GM23248 (cell line): ENCODE measurements at regions not wholly inside any gene's neighbourhood (a gene's known extent, or its start where the extent isn't known, plus 50 kb on each side); places are given as distances from the start of the nearest gene placed in this dataset.

Experiments used
- DNase-seq: peaks from one replicate; pipeline ENCODE4 v3.0.0-alpha.2; 2015
- H2AFZ ChIP-seq: fragments of 200-600 bp; sonication (generic); 2 replicates; pipeline ENCODE4 v1.6.1; 2016; ENCODE audit warnings: antibody characterized with exemption
- H3F3A ChIP-seq: fragments of 200-600 bp; sonication (generic); 2 replicates; pipeline ENCODE4 v1.6.1; 2016; ENCODE audit warnings: mild to moderate bottlenecking, antibody characterized with exemption, mixed run types; ENCODE audit not compliant: insufficient read depth
- H3K27ac ChIP-seq: fragments of 200-600 bp; sonication (generic); 2 replicates; pipeline ENCODE4 v1.5.1; 2016; ENCODE audit warnings: mild to moderate bottlenecking
- H3K27me3 ChIP-seq: fragments of 200-600 bp; sonication (generic); replicated peaks from 2 replicates; pipeline ENCODE4 v1.6.1; 2016; ENCODE audit warnings: mild to moderate bottlenecking; ENCODE audit not compliant: insufficient read depth
- H3K36me3 ChIP-seq: fragments of 200-600 bp; sonication (generic); 2 replicates; pipeline ENCODE4 v1.6.1; 2016; ENCODE audit warnings: low read depth, mild to moderate bottlenecking
- H3K4me1 ChIP-seq: fragments of 200-600 bp; sonication (generic); 2 replicates; pipeline ENCODE4 v1.6.1; 2016; ENCODE audit warnings: mild to moderate bottlenecking; ENCODE audit not compliant: insufficient read depth
- H3K4me2 ChIP-seq: fragments of 200-600 bp; sonication (generic); one replicate; pipeline ENCODE4 v1.6.1; 2016; ENCODE audit warnings: mild to moderate bottlenecking; ENCODE audit not compliant: unreplicated experiment
- H3K4me3 ChIP-seq: fragments of 200-600 bp; sonication (generic); 2 replicates; pipeline ENCODE4 v1.5.1; 2016; ENCODE audit warnings: mild to moderate bottlenecking
- H3K79me2 ChIP-seq: fragments of 200-600 bp; sonication (generic); 2 replicates; pipeline ENCODE4 v1.6.1; 2016; ENCODE audit warnings: mild to moderate bottlenecking; ENCODE audit not compliant: insufficient read depth
- H3K9ac ChIP-seq: fragments of 200-600 bp; sonication (generic); 2 replicates; pipeline ENCODE4 v1.6.1; 2016; ENCODE audit warnings: mild to moderate bottlenecking
- H3K9me2 ChIP-seq: fragments of 200-600 bp; sonication (generic); 2 replicates; pipeline ENCODE4 v1.6.1; 2016; ENCODE audit warnings: mixed run types, mild to moderate bottlenecking, moderate library complexity; ENCODE audit not compliant: insufficient read depth
- H3K9me3 ChIP-seq: fragments of 200-600 bp; sonication (generic); one replicate; pipeline ENCODE4 v1.6.1; 2017; ENCODE audit warnings: low read depth
- H4K20me1 ChIP-seq: fragments of 200-600 bp; sonication (generic); 2 replicates; pipeline ENCODE4 v1.6.0; 2016; ENCODE audit not compliant: insufficient read depth
- EZH2 ChIP-seq: fragments of 200-600 bp; sonication (generic); IDR thresholded peaks from 2 replicates; pipeline ENCODE4 v1.6.1; 2018; ENCODE audit warnings: antibody characterized with exemption, mild to moderate bottlenecking; ENCODE audit not compliant: insufficient read depth, poor library complexity, severe bottlenecking
- EZH2phosphoT487 ChIP-seq: fragments of 200-600 bp; sonication (generic); IDR thresholded peaks from 2 replicates; pipeline ENCODE4 v1.6.1; 2018; ENCODE audit warnings: antibody characterized with exemption, moderate library complexity, mild to moderate bottlenecking, low read depth; ENCODE audit not compliant: insufficient read depth
- WGBS, 2 experiments: methylation state at CpG; one replicate each; pipeline ENCODE4 v1.1.6; 2015 to 2017; ENCODE audit warnings: low lambda C conversion rate in 2 of 2, low coverage in 1 of 2; ENCODE audit errors: missing lambda C conversion rate in 2 of 2; 5-methylcytosine and 5-hydroxymethylcytosine counted together
- in situ Hi-C: fragments of 300-500 bp; cut with MboI; formaldehyde crosslinking; loops from 2 replicates; pipeline ENCODE4 v1.15.0; 2020

GRCh38 chr1:59075021-59075420 is 221.9 kb upstream of the FGGY start:
- Histone ChIP-seq H3K4me3 (no peak overlapping the region), H3K79me2 (no peaks in the 10 kb centered on the region), H3F3A (peaks cover 11% of the 10 kb centered on the region; the same call in 1 of the 2 replicates), H3K36me3 (no peaks in the 10 kb centered on the region), H2AFZ (no peak overlapping the region), H3K9me3 (no peaks in the 10 kb centered on the region), H4K20me1 (no peaks in the 10 kb centered on the region), H3K27me3 (no peaks in the 10 kb centered on the region), H3K4me1 (peaks cover 14% of the 10 kb centered on the region), H3K9ac (no peak overlapping the region), H3K9me2 (no peaks in the 10 kb centered on the region), H3K4me2 (no peak overlapping the region), H3K27ac (no peak overlapping the region)
- in situ Hi-C loops: no loop called here
- DNase-seq: no peak
- WGBS, 2 experiments: 97% methylated on average over 6 of the region's 6 CpGs
- TF ChIP-seq EZH2phosphoT487 (no peak), EZH2 (no peak)

GRCh38 chr1:59076612-59077011 is 220.3 kb upstream of the FGGY start:
- Histone ChIP-seq H3K9me3 (no peaks in the 10 kb centered on the region), H3K79me2 (no peaks in the 10 kb centered on the region), H3K9me2 (no peaks in the 10 kb centered on the region), H4K20me1 (no peaks in the 10 kb centered on the region), H3K4me1 (peaks cover 25% of the 10 kb centered on the region), H3K36me3 (no peaks in the 10 kb centered on the region), H3K4me2 (no peak overlapping the region), H3K27ac (no peak overlapping the region), H3K27me3 (no peaks in the 10 kb centered on the region), H3K9ac (no peak overlapping the region), H3K4me3 (no peak overlapping the region), H3F3A (peaks cover 17% of the 10 kb centered on the region; the same call in 1 of the 2 replicates), H2AFZ (no peak overlapping the region)
- DNase-seq: peak; percentile 40
- in situ Hi-C loops: no loop called here
- 89 to 100% methylated on average over 1 of the region's 1 CpG for whole genome bisulfite sequencing, 2 experiments
- TF ChIP-seq EZH2: no peak
- no peak for TF ChIP-seq EZH2phosphoT487

- Histone ChIP-seq H3K9ac (no peak overlapping the region), H3K9me2 (no peaks in the 10 kb centered on the region), H3K27ac (no peak overlapping the region), H3K36me3 (no peaks in the 10 kb centered on the region), H3K27me3 (no peaks in the 10 kb centered on the region), H2AFZ (no peak overlapping the region), H3K4me3 (no peak overlapping the region), H4K20me1 (no peaks in the 10 kb centered on the region), H3F3A (peaks cover 20% of the 10 kb centered on the region; the same call in 1 of the 2 replicates), H3K4me2 (no peak overlapping the region), H3K9me3 (no peaks in the 10 kb centered on the region), H3K4me1 (peaks cover 32% of the 10 kb centered on the region), H3K79me2 (no peaks in the 10 kb centered on the region)
- WGBS, 2 experiments: 79 to 83% methylated on average over 6 of the region's 6 CpGs
- no peak for DNase-seq
- in situ Hi-C loops: no loop called here
- TF ChIP-seq EZH2phosphoT487: no peak
- TF ChIP-seq EZH2: no peak
These were observed 219.3 kb upstream of the FGGY start for GRCh38 chr1:59077466-59078069.

- no peaks in the 10 kb centered on the region for H3K27me3 ChIP-seq
- TF ChIP-seq EZH2 (no peak), EZH2phosphoT487 (no peak)
- H3K4me3 ChIP-seq: no peak overlapping the region
- no peak for DNase-seq
- no peak overlapping the region for H3K9ac ChIP-seq
- no peaks in the 10 kb centered on the region for H4K20me1 ChIP-seq
- no peak overlapping the region for H3K27ac ChIP-seq
- peaks cover 32% of the 10 kb centered on the region for H3K4me1 ChIP-seq
- H3K79me2 ChIP-seq: no peaks in the 10 kb centered on the region
- 83 to 87% methylated on average over 4 of the region's 4 CpGs for WGBS, 2 experiments
- no peaks in the 10 kb centered on the region for H3K36me3 ChIP-seq
- no peak overlapping the region for H3K4me2 ChIP-seq
- in situ Hi-C loops: no loop called here
- H3K9me2 ChIP-seq: no peaks in the 10 kb centered on the region
- H2AFZ ChIP-seq: no peak overlapping the region
- no peaks in the 10 kb centered on the region for H3K9me3 ChIP-seq
- H3F3A ChIP-seq: peaks cover 20% of the 10 kb centered on the region; the same call in 1 of the 2 replicates
These were observed 218.7 kb upstream of the FGGY start for GRCh38 chr1:59078070-59078800.
